ENCODE measurements at regions not wholly inside any gene's neighbourhood (a gene's known extent, or its start where the extent isn't known, plus 50 kb on each side); places are given as distances from the start of the nearest gene placed in this dataset.
"Not testable (repeated sequence)": the region's sequence is repeated elsewhere in the genome, so short reads cannot be mapped to it uniquely, and the experiment has no call there.

DNA sequence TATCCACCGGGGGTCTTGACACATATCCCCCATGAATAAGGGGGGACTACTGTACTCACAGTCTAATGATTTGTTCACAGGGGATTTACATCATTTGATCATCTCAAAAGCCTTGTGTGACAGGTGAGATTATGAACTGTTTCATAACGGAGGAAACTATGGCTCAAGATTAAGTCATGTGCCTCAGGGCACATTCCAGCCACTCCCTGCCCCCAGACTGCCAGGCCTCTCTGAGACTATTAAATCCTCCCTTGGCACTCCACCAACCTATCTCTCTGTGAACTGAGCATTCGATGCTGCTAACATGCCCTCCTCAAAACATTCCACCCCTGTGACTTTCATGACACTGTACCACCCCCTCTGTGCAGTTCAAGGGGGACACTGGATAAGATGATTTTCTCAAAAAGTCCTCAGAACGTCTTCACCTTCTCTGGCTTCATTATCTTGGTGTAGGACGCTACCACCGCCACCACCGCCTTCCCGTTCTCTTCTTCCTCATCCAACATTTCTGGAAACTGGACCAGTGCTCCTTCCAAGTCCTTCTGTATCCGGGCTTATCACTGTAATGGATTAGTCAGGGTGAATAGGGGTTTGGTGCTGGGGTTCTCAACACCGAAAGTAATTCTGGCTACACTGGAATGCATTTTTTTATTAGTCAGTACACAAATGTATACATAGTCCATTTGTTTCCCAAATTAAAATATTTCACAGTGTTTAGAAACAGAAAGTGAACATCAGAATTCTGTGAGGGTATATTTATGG lies 169.6 kb downstream of the KCNS3 start:
- H3K27ac Mint-ChIP-seq = no peak overlapping the region
- H3K9me3 Mint-ChIP-seq = no peaks in the 10 kb centered on the region
- no peak overlapping the region for H3K4me3 Mint-ChIP-seq
- ChIA-PET CTCF (no interaction called here), POLR2A (no interaction called here)
- DNase-seq = no peak
- TF ChIP-seq, protein P1, sequence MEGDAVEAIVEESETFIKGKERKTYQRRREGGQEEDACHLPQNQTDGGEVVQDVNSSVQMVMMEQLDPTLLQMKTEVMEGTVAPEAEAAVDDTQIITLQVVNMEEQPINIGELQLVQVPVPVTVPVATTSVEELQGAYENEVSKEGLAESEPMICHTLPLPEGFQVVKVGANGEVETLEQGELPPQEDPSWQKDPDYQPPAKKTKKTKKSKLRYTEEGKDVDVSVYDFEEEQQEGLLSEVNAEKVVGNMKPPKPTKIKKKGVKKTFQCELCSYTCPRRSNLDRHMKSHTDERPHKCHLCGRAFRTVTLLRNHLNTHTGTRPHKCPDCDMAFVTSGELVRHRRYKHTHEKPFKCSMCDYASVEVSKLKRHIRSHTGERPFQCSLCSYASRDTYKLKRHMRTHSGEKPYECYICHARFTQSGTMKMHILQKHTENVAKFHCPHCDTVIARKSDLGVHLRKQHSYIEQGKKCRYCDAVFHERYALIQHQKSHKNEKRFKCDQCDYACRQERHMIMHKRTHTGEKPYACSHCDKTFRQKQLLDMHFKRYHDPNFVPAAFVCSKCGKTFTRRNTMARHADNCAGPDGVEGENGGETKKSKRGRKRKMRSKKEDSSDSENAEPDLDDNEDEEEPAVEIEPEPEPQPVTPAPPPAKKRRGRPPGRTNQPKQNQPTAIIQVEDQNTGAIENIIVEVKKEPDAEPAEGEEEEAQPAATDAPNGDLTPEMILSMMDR (IDR thresholded peaks at IDR 0.05) = no peak
- H3K4me1 Mint-ChIP-seq = no peaks in the 10 kb centered on the region
- H3K36me3 Mint-ChIP-seq (ENCODE audit: low read depth) = no peaks in the 10 kb centered on the region
- no peak for ATAC-seq (ENCODE audit: low read depth)
- intact Hi-C loops (cut with micrococcal nuclease) = no loop called here
- H3K27me3 Mint-ChIP-seq = peaks cover 5% of the 10 kb centered on the region

DNA sequence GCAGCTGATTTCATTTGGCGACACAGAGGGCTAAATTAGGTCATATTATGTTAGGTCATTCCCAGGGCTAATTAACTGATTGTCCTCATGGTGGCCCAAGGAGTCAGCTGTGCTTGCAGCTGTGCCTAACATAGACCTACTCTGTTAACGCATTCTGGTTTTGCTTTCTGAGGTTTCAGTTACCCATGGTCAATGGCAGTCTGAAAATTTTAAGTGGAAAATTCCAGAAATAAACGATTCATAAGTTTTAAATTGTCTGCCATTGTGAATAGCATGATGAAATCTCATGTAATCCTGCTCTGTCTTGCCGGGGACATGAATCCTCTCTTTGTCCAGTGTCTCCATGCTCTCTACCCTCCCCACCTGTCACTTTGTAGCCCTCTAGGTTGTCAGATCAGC lies 168.7 kb downstream of the KCNS3 start:
- ATAC-seq (ENCODE audit: low read depth) = no peak
- Mint-ChIP-seq H3K4me3 (no peak overlapping the region), H3K27me3 (peaks cover 5% of the 10 kb centered on the region), H3K4me1 (no peaks in the 10 kb centered on the region), H3K36me3 (ENCODE audit: low read depth) (no peaks in the 10 kb centered on the region), H3K27ac (no peak overlapping the region), H3K9me3 (no peaks in the 10 kb centered on the region)
- intact Hi-C loops (cut with micrococcal nuclease) = no loop called here
- no peak for DNase-seq
- TF ChIP-seq, protein P1 (IDR thresholded peaks at IDR 0.05) = no peak
- CTCF ChIA-PET = no interaction called here
- POLR2A ChIA-PET = no interaction called here

DNA sequence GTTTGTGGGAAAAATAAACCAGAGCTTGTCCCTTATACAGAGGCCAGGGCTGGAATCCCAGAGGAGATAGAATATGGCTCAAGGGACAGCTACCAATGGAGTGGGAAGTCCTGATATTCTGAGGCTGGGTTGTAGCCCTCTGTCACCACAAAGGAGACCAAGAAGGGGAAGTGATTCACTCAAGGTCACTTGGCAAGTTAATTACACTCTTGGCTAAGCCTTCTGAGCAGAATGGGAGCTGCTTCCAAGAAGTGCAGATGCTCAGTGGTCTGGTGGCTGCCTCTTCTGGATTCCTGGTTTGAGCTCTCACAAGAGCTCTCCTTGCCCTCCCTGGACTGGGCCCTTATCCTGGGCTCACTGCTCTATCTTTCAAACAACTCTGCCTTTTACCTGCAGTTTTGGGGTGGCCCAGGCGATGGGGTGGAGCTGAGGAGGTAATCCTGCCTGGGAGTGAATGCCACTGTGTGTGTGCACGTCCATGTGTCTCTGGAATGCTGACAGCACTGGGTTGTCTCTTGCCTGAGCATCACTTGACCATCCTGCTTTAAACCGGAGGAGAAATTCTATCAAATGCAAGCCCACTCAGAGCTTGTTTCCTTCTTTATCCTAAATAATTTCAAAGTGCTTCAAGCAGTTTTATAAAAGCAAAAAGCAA lies 168.2 kb downstream of the KCNS3 start:
- intact Hi-C loops (cut with micrococcal nuclease) = no loop called here
- Mint-ChIP-seq H3K27ac (no peak overlapping the region), H3K4me1 (no peaks in the 10 kb centered on the region), H3K4me3 (no peak overlapping the region), H3K9me3 (no peaks in the 10 kb centered on the region), H3K27me3 (peaks cover 5% of the 10 kb centered on the region), H3K36me3 (ENCODE audit: low read depth) (no peaks in the 10 kb centered on the region)
- POLR2A ChIA-PET = no interaction called here
- DNase-seq (no peak), ATAC-seq (ENCODE audit: low read depth) (no peak)
- CTCF ChIA-PET = no interaction called here
- TF ChIP-seq, protein P1 (IDR thresholded peaks at IDR 0.05) = no peak

DNA sequence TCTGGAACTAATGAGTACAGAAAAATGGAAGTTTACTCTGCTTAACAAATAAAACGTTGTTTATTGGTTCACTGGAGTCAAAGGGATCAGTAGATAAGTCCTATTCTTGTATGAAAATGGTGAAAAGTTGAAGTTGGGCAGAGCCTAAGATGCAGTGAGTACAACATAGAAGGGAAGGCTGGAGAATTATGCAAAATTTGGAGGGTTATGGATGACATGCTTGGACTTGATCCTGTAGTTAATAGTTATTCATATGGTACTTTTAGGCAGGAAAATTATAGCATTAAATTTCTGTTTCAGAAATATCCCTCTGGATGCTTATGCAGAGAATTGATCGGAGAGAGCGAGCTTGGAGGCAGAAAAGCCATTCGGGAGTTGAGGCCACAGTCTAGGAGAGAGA lies 167.6 kb downstream of the KCNS3 start:
- CTCF ChIA-PET = no interaction called here
- Mint-ChIP-seq H3K27ac (no peak overlapping the region), H3K4me1 (no peaks in the 10 kb centered on the region), H3K27me3 (peaks cover 3% of the 10 kb centered on the region), H3K36me3 (ENCODE audit: low read depth) (no peaks in the 10 kb centered on the region), H3K4me3 (no peak overlapping the region), H3K9me3 (no peaks in the 10 kb centered on the region)
- ATAC-seq (ENCODE audit: low read depth) (no peak), DNase-seq (no peak)
- POLR2A ChIA-PET = no interaction called here
- intact Hi-C loops (cut with micrococcal nuclease) = no loop called here
- TF ChIP-seq, protein P1 (IDR thresholded peaks at IDR 0.05) = no peak

DNA sequence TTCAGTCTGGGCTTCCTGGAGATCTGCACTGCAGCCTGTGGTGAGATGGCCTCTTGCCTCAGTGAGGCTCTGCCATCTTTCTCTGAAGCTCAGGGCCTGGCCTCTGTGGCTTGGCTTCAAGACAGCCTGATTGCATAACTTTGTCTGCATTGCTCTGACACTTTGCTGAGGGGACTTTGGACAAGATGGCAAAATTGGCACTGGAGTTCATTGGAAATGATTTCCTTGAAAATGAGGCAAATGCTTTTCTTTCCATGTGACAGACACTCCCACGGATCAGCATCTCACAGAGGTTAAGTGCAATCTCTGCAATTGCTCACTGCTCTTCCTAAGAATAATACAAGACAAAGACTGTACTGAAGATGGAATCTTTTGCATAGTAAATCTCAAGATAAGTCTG lies 166.8 kb downstream of the KCNS3 start:
- Mint-ChIP-seq H3K27ac (no peak overlapping the region), H3K9me3 (no peaks in the 10 kb centered on the region), H3K4me3 (no peak overlapping the region), H3K36me3 (ENCODE audit: low read depth) (no peaks in the 10 kb centered on the region), H3K27me3 (peaks cover 3% of the 10 kb centered on the region), H3K4me1 (no peaks in the 10 kb centered on the region)
- TF ChIP-seq, protein P1 (IDR thresholded peaks at IDR 0.05) = no peak
- ChIA-PET POLR2A (no interaction called here), CTCF (no interaction called here)
- ATAC-seq (ENCODE audit: low read depth) = no peak
- DNase-seq = no peak
- intact Hi-C loops (cut with micrococcal nuclease) = no loop called here

DNA sequence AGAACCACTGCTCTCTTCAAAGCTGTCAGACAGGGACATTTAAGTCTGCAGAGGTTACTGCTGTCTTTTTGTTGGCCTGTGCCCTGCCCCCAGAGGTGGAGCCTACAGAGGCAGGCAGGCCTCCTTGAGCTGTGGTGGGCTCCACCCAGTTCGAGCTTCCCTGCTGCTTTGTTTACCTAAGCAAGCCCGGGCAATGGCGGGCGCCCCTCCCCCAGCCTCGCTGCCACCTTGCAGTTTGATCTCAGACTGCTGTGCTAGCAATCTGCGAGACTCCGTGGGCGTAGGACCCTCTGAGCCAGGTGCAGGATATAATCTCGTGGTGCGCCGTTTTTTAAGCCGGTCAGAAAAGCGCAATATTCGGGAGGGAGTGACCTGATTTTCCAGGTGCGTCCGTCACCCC lies 138.9 kb downstream of the KCNS3 start:
- ATAC-seq (ENCODE audit: low read depth); H3K27ac Mint-ChIP-seq; POLR2A ChIA-PET; H3K4me1 Mint-ChIP-seq; DNase-seq; intact Hi-C loops (cut with micrococcal nuclease); CTCF ChIA-PET; H3K4me3 Mint-ChIP-seq; H3K36me3 Mint-ChIP-seq (ENCODE audit: low read depth); H3K27me3 Mint-ChIP-seq: not testable (repeated sequence)
- H3K9me3 Mint-ChIP-seq = peaks cover 17% of the 10 kb centered on the region

Measured in activated B cell treated with CpG ODN at 0.5 μM for 24 hours (primary cell).